ENCODE measurements at regions not wholly inside any gene's neighbourhood (a gene's known extent, or its start where the extent isn't known, plus 50 kb on each side); places are given as distances from the start of the nearest gene placed in this dataset.

- peak; percentile 13 for DNase-seq (ENCODE audit: low read depth)
- no peak overlapping the region for H3K4me3 Mint-ChIP-seq (ENCODE audit: unreplicated experiment)
- Histone ChIP-seq H2AFZ (ENCODE audit: low read depth, low read length) (no peak overlapping the region), H3K4me1 (ENCODE audit: insufficient read depth, low read length) (no peaks in the 10 kb centered on the region), H3K27me3 (ENCODE audit: insufficient read depth, low read length) (no peaks in the 10 kb centered on the region), H3K9me3 (ENCODE audit: insufficient read depth, low read depth, low read length) (no peaks in the 10 kb centered on the region), H3K36me3 (ENCODE audit: insufficient read depth, low read length) (no peaks in the 10 kb centered on the region), H3K27ac (ENCODE audit: low read depth, low read length) (no peak overlapping the region), H3K4me2 (ENCODE audit: low read length) (no peak overlapping the region), H3K4me3 (ENCODE audit: insufficient read depth, low read depth, low read length) (no peak overlapping the region), H3K79me2 (ENCODE audit: insufficient read depth, low read length) (no peaks in the 10 kb centered on the region), H4K20me1 (ENCODE audit: insufficient read depth, low read length) (no peaks in the 10 kb centered on the region), H3K9ac (ENCODE audit: low read length) (no peak overlapping the region)
- TF ChIP-seq, protein P1, sequence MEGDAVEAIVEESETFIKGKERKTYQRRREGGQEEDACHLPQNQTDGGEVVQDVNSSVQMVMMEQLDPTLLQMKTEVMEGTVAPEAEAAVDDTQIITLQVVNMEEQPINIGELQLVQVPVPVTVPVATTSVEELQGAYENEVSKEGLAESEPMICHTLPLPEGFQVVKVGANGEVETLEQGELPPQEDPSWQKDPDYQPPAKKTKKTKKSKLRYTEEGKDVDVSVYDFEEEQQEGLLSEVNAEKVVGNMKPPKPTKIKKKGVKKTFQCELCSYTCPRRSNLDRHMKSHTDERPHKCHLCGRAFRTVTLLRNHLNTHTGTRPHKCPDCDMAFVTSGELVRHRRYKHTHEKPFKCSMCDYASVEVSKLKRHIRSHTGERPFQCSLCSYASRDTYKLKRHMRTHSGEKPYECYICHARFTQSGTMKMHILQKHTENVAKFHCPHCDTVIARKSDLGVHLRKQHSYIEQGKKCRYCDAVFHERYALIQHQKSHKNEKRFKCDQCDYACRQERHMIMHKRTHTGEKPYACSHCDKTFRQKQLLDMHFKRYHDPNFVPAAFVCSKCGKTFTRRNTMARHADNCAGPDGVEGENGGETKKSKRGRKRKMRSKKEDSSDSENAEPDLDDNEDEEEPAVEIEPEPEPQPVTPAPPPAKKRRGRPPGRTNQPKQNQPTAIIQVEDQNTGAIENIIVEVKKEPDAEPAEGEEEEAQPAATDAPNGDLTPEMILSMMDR (IDR thresholded peaks at IDR 0.05; ENCODE audit: insufficient read depth, low read depth, low read length): no peak
- no peak for TF ChIP-seq EZH2 (IDR thresholded peaks at IDR 0.05; ENCODE audit: insufficient read depth, low read length)
- FAIRE-seq: no peak
- no peaks in the 10 kb centered on the region for H3K27me3 Mint-ChIP-seq (ENCODE audit: low read depth, unreplicated experiment)
- H3K36me3 Mint-ChIP-seq (ENCODE audit: low read depth, unreplicated experiment): no peaks in the 10 kb centered on the region
- no peak overlapping the region for H3K27ac Mint-ChIP-seq (ENCODE audit: unreplicated experiment)
- no peaks in the 10 kb centered on the region for H3K4me1 Mint-ChIP-seq (ENCODE audit: low read depth, unreplicated experiment)
- H3K9me3 Mint-ChIP-seq (ENCODE audit: unreplicated experiment): peaks cover 5% of the 10 kb centered on the region
Measured at GRCh38 chr21:25115021-25115420, 492.3 kb downstream of the MRPL39 start.

- DNase-seq (ENCODE audit: low read depth): peak; percentile 98
Measured at GRCh38 chr21:25107708-25108107, 499.6 kb downstream of the MRPL39 start.

More at GRCh38 chr21:25107708-25108107, 499.6 kb downstream of the MRPL39 start:
- Mint-ChIP-seq H3K9me3 (ENCODE audit: unreplicated experiment) (peaks cover 1% of the 10 kb centered on the region), H3K4me1 (ENCODE audit: low read depth, unreplicated experiment) (peaks cover 12% of the 10 kb centered on the region), H3K4me3 (ENCODE audit: unreplicated experiment) (no peak overlapping the region), H3K27me3 (ENCODE audit: low read depth, unreplicated experiment) (no peaks in the 10 kb centered on the region), H3K27ac (ENCODE audit: unreplicated experiment) (peak overlapping the region; percentile 42), H3K36me3 (ENCODE audit: low read depth, unreplicated experiment) (no peaks in the 10 kb centered on the region)
- Histone ChIP-seq H3K4me1 (ENCODE audit: insufficient read depth, low read length) (peaks cover 8% of the 10 kb centered on the region), H3K79me2 (ENCODE audit: insufficient read depth, low read length) (no peaks in the 10 kb centered on the region), H3K27ac (ENCODE audit: low read depth, low read length) (peak overlapping the region; percentile 41), H4K20me1 (ENCODE audit: insufficient read depth, low read length) (no peaks in the 10 kb centered on the region), H3K36me3 (ENCODE audit: insufficient read depth, low read length) (no peaks in the 10 kb centered on the region), H3K9ac (ENCODE audit: low read length) (no peak overlapping the region), H2AFZ (ENCODE audit: low read depth, low read length) (no peak overlapping the region), H3K27me3 (ENCODE audit: insufficient read depth, low read length) (no peaks in the 10 kb centered on the region), H3K9me3 (ENCODE audit: insufficient read depth, low read depth, low read length) (no peaks in the 10 kb centered on the region), H3K4me2 (ENCODE audit: low read length) (peak overlapping the region; percentile 39), H3K4me3 (ENCODE audit: insufficient read depth, low read depth, low read length) (no peak overlapping the region)
- peak; percentile 34 for FAIRE-seq
- TF ChIP-seq, protein P1 (IDR thresholded peaks at IDR 0.05; ENCODE audit: insufficient read depth, low read depth, low read length): no peak
- TF ChIP-seq EZH2 (IDR thresholded peaks at IDR 0.05; ENCODE audit: insufficient read depth, low read length): no peak

Measured in astrocyte (in vitro differentiated cells and primary cell).